Ascending aorta (tissue), 2 donors: ENCODE measurements at regions not wholly inside any gene's neighbourhood (a gene's known extent, or its start where the extent isn't known, plus 50 kb on each side); places are given as distances from the start of the nearest gene placed in this dataset.
"Not testable (repeated sequence)": the region's sequence is repeated elsewhere in the genome, so short reads cannot be mapped to it uniquely, and the experiment has no call there.

Experiments used
- DNase-seq, 2 donors: peaks; one replicate each; pipeline ENCODE4 v3.0.0-alpha.2; 2019; ENCODE audit warnings: low spot score in 2 of 2
- H3K27ac ChIP-seq, 2 donors: fragments of 200-600 bp; sonication (generic); one replicate each; pipeline ENCODE4 v1.5.1; 2016 to 2017; ENCODE audit warnings: mild to moderate bottlenecking in 1 of 2
- H3K27me3 ChIP-seq: fragments of 200-600 bp; sonication (generic); one replicate; pipeline ENCODE4 v1.5.1; 2017
- H3K36me3 ChIP-seq, 2 donors: fragments of 200-600 bp; sonication (generic); one replicate each; pipeline ENCODE4 v1.5.1; 2016
- H3K4me1 ChIP-seq, 2 donors: fragments of 200-600 bp; sonication (generic); one replicate each; pipeline ENCODE4 v1.5.1; 2016 to 2017; ENCODE audit warnings: mild to moderate bottlenecking in 1 of 2
- H3K4me3 ChIP-seq, 2 donors: fragments of 200-600 bp; sonication (generic); one replicate each; pipeline ENCODE4 v1.5.1; 2016 to 2017; ENCODE audit warnings: mild to moderate bottlenecking in 1 of 2
- H3K9me3 ChIP-seq, 2 donors: fragments of 200-600 bp; sonication (generic); one replicate each; pipeline ENCODE4 v1.5.1; 2016
- CTCF ChIP-seq, 3 experiments: fragments of 200-600 bp in 2 of 3; fragments of 450-650 bp in 1 of 3; sonication (generic) in 2 of 3; IDR thresholded peaks; one replicate each; pipeline ENCODE4 v1.5.1; 2016 to 2019; ENCODE audit warnings: antibody characterized with exemption in 3 of 3, mild to moderate bottlenecking in 1 of 3, moderate library complexity in 1 of 3
- intact Hi-C: fragments of 100-400 bp; cut with DNase I; formaldehyde crosslinking; loops from one replicate; pipeline ENCODE4 v1.15.1; 2023

- H3K9me3 ChIP-seq: no peaks in the 10 kb centered on the region
- no peak overlapping the region for H3K4me3 ChIP-seq
- no peak overlapping the region for H3K27ac ChIP-seq
- no peak for DNase-seq
- no peak for TF ChIP-seq CTCF (IDR thresholded peaks at IDR 0.05)
- H3K4me1 ChIP-seq: no peaks in the 10 kb centered on the region
- no peaks in the 10 kb centered on the region for H3K36me3 ChIP-seq
- intact Hi-C loops: no loop called here
- no peaks in the 10 kb centered on the region for H3K27me3 ChIP-seq
Observed at GRCh38 chr3:6066397-6066796, 794.5 kb upstream of the GRM7 start.

DNA sequence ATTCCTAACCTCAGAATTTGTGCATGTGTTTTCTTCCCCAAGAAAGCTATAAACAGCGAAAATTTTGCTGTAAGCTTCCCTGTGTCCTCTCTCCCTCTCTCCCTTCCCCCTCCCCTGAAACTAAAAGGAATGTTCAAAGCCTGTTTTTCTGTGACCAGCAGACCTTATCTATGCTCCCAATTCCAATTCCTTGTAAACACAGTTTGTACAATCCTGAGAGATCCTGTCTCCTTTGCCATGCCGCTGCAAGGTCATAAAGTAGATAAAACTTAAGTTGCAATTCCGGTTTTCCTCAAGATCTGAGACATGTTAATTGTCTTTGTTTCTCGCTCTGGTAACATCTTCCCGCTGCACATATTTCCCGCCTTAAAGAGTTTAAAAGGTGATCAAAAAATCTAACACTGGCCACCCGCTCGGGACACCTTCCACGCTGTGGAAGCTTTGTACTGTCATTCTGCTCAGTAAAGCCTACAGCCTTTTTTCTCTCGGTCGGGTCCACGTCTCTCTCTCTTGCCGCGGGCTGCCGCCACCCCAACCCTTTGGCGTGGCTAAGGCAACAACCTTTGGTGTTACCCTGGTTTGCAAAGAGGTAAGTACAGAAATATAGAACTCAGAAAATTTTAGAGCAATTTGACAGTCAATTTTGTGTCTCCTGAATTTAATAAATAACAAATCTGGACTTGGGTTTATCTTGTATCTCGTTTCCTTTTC is 793.9 kb upstream of the GRM7 start:
- H3K4me1 ChIP-seq, DNase-seq, intact Hi-C loops, H3K9me3 ChIP-seq, H3K36me3 ChIP-seq, H3K27ac ChIP-seq, H3K27me3 ChIP-seq, H3K4me3 ChIP-seq: not testable (repeated sequence)

GRCh38 chr3:6074952-6075351 is 786.0 kb upstream of the GRM7 start:
- no peaks in the 10 kb centered on the region for H3K4me1 ChIP-seq
- H3K27me3 ChIP-seq: no peaks in the 10 kb centered on the region
- TF ChIP-seq CTCF (IDR thresholded peaks at IDR 0.05): no peak
- intact Hi-C loops: no loop called here
- H3K4me3 ChIP-seq: no peak overlapping the region
- H3K27ac ChIP-seq: no peak overlapping the region
- H3K9me3 ChIP-seq: no peaks in the 10 kb centered on the region
- no peaks in the 10 kb centered on the region for H3K36me3 ChIP-seq
- DNase-seq: no peak

- no peak overlapping the region for H3K4me3 ChIP-seq
- no peaks in the 10 kb centered on the region for H3K27me3 ChIP-seq
- intact Hi-C loops: no loop called here
- H3K27ac ChIP-seq: no peak overlapping the region
- no peak for DNase-seq
- no peaks in the 10 kb centered on the region for H3K36me3 ChIP-seq
- no peaks in the 10 kb centered on the region for H3K4me1 ChIP-seq
- TF ChIP-seq CTCF (IDR thresholded peaks at IDR 0.05): no peak
- no peaks in the 10 kb centered on the region for H3K9me3 ChIP-seq
Observed at GRCh38 chr3:6078436-6078835, 782.5 kb upstream of the GRM7 start.

DNA sequence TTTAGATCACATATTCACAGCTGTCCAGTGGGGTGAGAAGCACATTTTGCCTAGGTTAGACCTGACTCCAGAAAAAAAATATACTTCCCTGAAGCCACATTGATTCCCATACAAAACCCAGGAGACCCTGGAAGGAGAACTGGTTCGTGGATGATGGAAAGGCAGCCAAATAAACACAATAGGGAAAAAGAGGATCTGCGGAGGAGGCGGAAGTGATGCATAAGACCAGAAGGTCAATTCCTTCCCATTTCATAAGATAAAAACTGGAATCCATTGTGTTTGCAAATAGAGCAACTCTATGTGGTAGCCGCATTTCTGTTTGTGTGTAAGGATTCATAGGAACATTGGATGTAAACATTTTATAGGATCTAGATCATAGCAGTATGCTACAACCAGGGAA is 781.9 kb upstream of the GRM7 start:
- Histone ChIP-seq H3K27ac (no peak overlapping the region), H3K9me3 (no peaks in the 10 kb centered on the region), H3K4me3 (no peak overlapping the region), H3K36me3 (no peaks in the 10 kb centered on the region), H3K27me3 (no peaks in the 10 kb centered on the region), H3K4me1 (no peaks in the 10 kb centered on the region)
- TF ChIP-seq CTCF (IDR thresholded peaks at IDR 0.05): no peak
- intact Hi-C loops: no loop called here
- DNase-seq: no peak

GRCh38 chr3:6079561-6080179 is 781.2 kb upstream of the GRM7 start:
- H3K4me1 ChIP-seq: no peaks in the 10 kb centered on the region
- H3K27ac ChIP-seq: no peak overlapping the region
- no peak overlapping the region for H3K4me3 ChIP-seq
- H3K27me3 ChIP-seq: no peaks in the 10 kb centered on the region
- DNase-seq: no peak
- no peaks in the 10 kb centered on the region for H3K36me3 ChIP-seq
- intact Hi-C loops: no loop called here
- H3K9me3 ChIP-seq: no peaks in the 10 kb centered on the region
- no peak for TF ChIP-seq CTCF (IDR thresholded peaks at IDR 0.05)
